ENCODE measurements at regions not wholly inside any gene's neighbourhood (a gene's known extent, or its start where the extent isn't known, plus 50 kb on each side); places are given as distances from the start of the nearest gene placed in this dataset.

DNA sequence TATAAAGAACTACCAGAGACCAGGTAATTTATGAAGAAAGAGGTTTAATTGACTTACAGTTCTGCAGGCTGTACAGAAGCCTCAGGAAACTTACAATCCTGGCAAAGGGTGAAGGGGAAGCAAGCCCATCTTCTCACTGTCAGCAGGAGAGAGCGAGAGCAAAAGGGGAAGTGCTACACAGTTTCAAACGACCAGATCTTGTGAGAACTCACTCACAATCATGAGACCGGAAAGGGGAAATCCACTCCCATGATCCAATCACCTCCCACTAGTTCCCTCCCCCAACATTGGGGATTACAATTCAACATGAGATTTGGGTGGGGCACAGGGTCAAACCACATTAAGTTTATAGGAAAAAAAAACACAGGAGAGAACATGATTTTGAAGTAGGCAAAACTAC, 222.1 kb upstream of the SHH start:
- Histone ChIP-seq H3K9me3 (ENCODE audit: low read length) (peaks cover 6% of the 10 kb centered on the region), H3K4me3 (replicated peaks in 1 of 3; ENCODE audit: insufficient read depth in 1 of 3, low read depth in 2 of 3, low read length in 3 of 3) (no peak overlapping the region), H3K4me1 (ENCODE audit: insufficient read depth, low read length) (no peaks in the 10 kb centered on the region), H4K20me1 (ENCODE audit: insufficient read depth, low read length) (no peaks in the 10 kb centered on the region), H3K9ac (ENCODE audit: insufficient read depth, low read depth, low read length) (no peak overlapping the region), H2AFZ (ENCODE audit: low read length) (no peak overlapping the region), H3K27ac (ENCODE audit: extremely low read length, insufficient read depth, low read length) (no peak overlapping the region), H3K4me2 (ENCODE audit: low read depth, low read length) (no peak overlapping the region), H3K36me3 (replicated peaks in 1 of 2; ENCODE audit: control insufficient read depth in 1 of 2, insufficient read depth in 2 of 2, low read length in 2 of 2) (no peaks in the 10 kb centered on the region), H3K79me2 (ENCODE audit: insufficient read depth, low read length) (no peaks in the 10 kb centered on the region), H3K27me3 (ENCODE audit: control insufficient read depth in 1 of 2, insufficient read depth in 2 of 2, low read length in 2 of 2) (peaks cover 11 to 58% of the 10 kb centered on the region in 2 experiments)
- no peak for DNase-seq (ENCODE audit: low spot score)
- in situ Hi-C loops (cut with HindIII; ENCODE audit: extremely low pct_ligation_motif_present, low pct_unique_long_range_greater_than_20kb) (no loop called here), intact Hi-C loops (cut with micrococcal nuclease; ENCODE audit: unreplicated experiment) (no loop called here)
- POLR2A ChIA-PET, result no interaction called here
- CTCF ChIA-PET (ENCODE audit: low intra/inter-chr PET ratio, low total read pairs), result no interaction called here
- no peak for ATAC-seq
- TF ChIP-seq ZNF3 (CRISPR knock-in tag; IDR thresholded peaks at IDR 0.05), result no peak
- TF ChIP-seq PRMT3 (CRISPR knock-in tag; IDR thresholded peaks at IDR 0.05; ENCODE audit: borderline replicate concordance, low read depth), result no peak
- no TSS peak for BruUV-seq (replicated peaks)
- 38% methylated on average over 3 of the region's 3 CpGs for WGBS (ENCODE audit: low lambda C conversion rate)
- FAIRE-seq, result no peak

DNA sequence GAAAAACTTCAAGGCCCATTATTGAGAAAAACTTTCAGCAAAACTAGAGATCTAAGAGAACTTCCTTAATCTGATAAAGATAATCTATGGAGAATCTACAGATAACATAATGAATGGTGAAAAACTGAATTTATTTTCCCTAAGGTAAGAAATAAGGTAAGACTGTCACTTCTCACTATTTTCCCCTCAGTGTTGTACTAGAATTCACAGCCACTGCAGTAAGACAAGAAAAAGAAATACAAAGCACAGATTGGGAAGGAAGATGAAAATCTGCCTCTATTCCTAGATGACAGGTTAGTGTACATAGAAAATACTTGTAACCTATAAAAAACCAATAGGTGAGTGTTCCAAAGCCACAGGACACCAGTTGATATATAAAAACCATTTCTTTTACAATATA, 220.7 kb upstream of the SHH start:
- ATAC-seq (no peak), FAIRE-seq (no peak), DNase-seq (ENCODE audit: low spot score) (no peak)
- Histone ChIP-seq H3K4me2 (ENCODE audit: low read depth, low read length) (no peak overlapping the region), H3K9ac (ENCODE audit: insufficient read depth, low read depth, low read length) (no peak overlapping the region), H3K27me3 (ENCODE audit: control insufficient read depth in 1 of 2, insufficient read depth in 2 of 2, low read length in 2 of 2) (peaks cover 5 to 44% of the 10 kb centered on the region in 2 experiments), H3K36me3 (replicated peaks in 1 of 2; ENCODE audit: control insufficient read depth in 1 of 2, insufficient read depth in 2 of 2, low read length in 2 of 2) (no peaks in the 10 kb centered on the region), H3K4me1 (ENCODE audit: insufficient read depth, low read length) (no peaks in the 10 kb centered on the region), H3K9me3 (ENCODE audit: low read length) (peaks cover 6% of the 10 kb centered on the region), H3K4me3 (replicated peaks in 1 of 3; ENCODE audit: insufficient read depth in 1 of 3, low read depth in 2 of 3, low read length in 3 of 3) (no peak overlapping the region), H4K20me1 (ENCODE audit: insufficient read depth, low read length) (no peaks in the 10 kb centered on the region), H2AFZ (ENCODE audit: low read length) (no peak overlapping the region), H3K27ac (ENCODE audit: extremely low read length, insufficient read depth, low read length) (no peak overlapping the region), H3K79me2 (ENCODE audit: insufficient read depth, low read length) (no peaks in the 10 kb centered on the region)
- CTCF ChIA-PET (ENCODE audit: low intra/inter-chr PET ratio, low total read pairs), result no interaction called here
- in situ Hi-C loops (cut with HindIII; ENCODE audit: extremely low pct_ligation_motif_present, low pct_unique_long_range_greater_than_20kb), result no loop called here
- no TSS peak for BruUV-seq (replicated peaks)
- POLR2A ChIA-PET, result no interaction called here
- intact Hi-C loops (cut with micrococcal nuclease; ENCODE audit: unreplicated experiment), result no loop called here
- TF ChIP-seq ZNF747 (CRISPR knock-in tag; IDR thresholded peaks at IDR 0.05; ENCODE audit: borderline replicate concordance) (no peak), ZNF572 (CRISPR knock-in tag; IDR thresholded peaks at IDR 0.05) (no peak), ZNF773 (CRISPR knock-in tag; IDR thresholded peaks at IDR 0.05; ENCODE audit: borderline replicate concordance) (no peak), ZNF44 (CRISPR knock-in tag; IDR thresholded peaks at IDR 0.05) (no peak), NR2F1 (CRISPR knock-in tag; IDR thresholded peaks at IDR 0.05) (no peak), POLR2AphosphoS5 (IDR thresholded peaks at IDR 0.05; ENCODE audit: low read depth, low read length) (no peak), SP1 (IDR thresholded peaks at IDR 0.05) (no peak), SP1 (CRISPR knock-in tag; IDR thresholded peaks at IDR 0.05) (no peak), ZSCAN31 (CRISPR knock-in tag; IDR thresholded peaks at IDR 0.05; ENCODE audit: low read depth) (no peak), NCOA2 (CRISPR knock-in tag; IDR thresholded peaks at IDR 0.05) (no peak), ZNF564 (CRISPR knock-in tag; IDR thresholded peaks at IDR 0.05) (no peak), ZNF652 (CRISPR knock-in tag; IDR thresholded peaks at IDR 0.05; ENCODE audit: borderline replicate concordance, low read depth) (no peak), SRSF1 (optimal IDR thresholded peaks at IDR 0.05; ENCODE audit: low read depth, low read length) (no peak), ZNF205 (CRISPR knock-in tag; IDR thresholded peaks at IDR 0.05) (no peak), PAX8 (CRISPR knock-in tag; IDR thresholded peaks at IDR 0.05; ENCODE audit: borderline replicate concordance) (no peak)
- TF ChIP-seq, protein P1, sequence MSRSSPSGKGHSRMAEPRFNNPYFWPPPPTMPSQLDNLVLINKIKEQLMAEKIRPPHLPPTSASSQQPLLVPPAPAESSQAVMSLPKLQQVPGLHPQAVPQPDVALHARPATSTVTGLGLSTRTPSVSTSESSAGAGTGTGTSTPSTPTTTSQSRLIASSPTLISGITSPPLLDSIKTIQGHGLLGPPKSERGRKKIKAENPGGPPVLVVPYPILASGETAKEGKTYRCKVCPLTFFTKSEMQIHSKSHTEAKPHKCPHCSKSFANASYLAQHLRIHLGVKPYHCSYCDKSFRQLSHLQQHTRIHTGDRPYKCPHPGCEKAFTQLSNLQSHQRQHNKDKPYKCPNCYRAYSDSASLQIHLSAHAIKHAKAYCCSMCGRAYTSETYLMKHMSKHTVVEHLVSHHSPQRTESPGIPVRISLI (CRISPR knock-in tag; IDR thresholded peaks at IDR 0.05; ENCODE audit: borderline replicate concordance), result no peak
- TF ChIP-seq, protein P2, sequence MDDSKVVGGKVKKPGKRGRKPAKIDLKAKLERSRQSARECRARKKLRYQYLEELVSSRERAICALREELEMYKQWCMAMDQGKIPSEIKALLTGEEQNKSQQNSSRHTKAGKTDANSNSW (CRISPR knock-in tag; IDR thresholded peaks at IDR 0.05; ENCODE audit: borderline replicate concordance), result no peak
- TF ChIP-seq, protein P3, sequence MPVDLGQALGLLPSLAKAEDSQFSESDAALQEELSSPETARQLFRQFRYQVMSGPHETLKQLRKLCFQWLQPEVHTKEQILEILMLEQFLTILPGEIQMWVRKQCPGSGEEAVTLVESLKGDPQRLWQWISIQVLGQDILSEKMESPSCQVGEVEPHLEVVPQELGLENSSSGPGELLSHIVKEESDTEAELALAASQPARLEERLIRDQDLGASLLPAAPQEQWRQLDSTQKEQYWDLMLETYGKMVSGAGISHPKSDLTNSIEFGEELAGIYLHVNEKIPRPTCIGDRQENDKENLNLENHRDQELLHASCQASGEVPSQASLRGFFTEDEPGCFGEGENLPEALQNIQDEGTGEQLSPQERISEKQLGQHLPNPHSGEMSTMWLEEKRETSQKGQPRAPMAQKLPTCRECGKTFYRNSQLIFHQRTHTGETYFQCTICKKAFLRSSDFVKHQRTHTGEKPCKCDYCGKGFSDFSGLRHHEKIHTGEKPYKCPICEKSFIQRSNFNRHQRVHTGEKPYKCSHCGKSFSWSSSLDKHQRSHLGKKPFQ (CRISPR knock-in tag; IDR thresholded peaks at IDR 0.05; ENCODE audit: insufficient replicate concordance), result no peak

Measured in HepG2 (cell line).